ENCODE measurements at regions not wholly inside any gene's neighbourhood (a gene's known extent, or its start where the extent isn't known, plus 50 kb on each side); places are given as distances from the start of the nearest gene placed in this dataset.

DNA sequence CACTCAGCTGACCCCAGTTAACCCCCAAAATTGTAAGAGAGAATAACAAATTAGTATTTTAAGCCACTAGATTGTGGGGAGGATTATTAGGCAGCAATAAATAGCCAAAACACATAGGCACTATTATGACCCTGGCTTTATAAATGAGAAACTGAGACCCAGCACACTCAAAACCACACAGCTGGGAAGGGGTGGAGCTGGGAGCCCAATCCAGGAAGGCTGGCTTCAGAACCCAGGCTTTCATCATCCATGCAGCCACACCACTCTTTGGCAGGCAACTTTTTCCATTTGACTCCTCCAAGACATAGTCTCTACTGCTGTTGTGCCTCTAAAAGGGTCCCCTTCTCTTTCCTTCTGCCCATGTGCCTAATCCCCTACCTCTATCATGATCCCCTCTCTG is 253.8 kb downstream of the DHX15 start:
- TF ChIP-seq, protein P1, sequence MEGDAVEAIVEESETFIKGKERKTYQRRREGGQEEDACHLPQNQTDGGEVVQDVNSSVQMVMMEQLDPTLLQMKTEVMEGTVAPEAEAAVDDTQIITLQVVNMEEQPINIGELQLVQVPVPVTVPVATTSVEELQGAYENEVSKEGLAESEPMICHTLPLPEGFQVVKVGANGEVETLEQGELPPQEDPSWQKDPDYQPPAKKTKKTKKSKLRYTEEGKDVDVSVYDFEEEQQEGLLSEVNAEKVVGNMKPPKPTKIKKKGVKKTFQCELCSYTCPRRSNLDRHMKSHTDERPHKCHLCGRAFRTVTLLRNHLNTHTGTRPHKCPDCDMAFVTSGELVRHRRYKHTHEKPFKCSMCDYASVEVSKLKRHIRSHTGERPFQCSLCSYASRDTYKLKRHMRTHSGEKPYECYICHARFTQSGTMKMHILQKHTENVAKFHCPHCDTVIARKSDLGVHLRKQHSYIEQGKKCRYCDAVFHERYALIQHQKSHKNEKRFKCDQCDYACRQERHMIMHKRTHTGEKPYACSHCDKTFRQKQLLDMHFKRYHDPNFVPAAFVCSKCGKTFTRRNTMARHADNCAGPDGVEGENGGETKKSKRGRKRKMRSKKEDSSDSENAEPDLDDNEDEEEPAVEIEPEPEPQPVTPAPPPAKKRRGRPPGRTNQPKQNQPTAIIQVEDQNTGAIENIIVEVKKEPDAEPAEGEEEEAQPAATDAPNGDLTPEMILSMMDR (IDR thresholded peaks at IDR 0.05): no peak

DNA sequence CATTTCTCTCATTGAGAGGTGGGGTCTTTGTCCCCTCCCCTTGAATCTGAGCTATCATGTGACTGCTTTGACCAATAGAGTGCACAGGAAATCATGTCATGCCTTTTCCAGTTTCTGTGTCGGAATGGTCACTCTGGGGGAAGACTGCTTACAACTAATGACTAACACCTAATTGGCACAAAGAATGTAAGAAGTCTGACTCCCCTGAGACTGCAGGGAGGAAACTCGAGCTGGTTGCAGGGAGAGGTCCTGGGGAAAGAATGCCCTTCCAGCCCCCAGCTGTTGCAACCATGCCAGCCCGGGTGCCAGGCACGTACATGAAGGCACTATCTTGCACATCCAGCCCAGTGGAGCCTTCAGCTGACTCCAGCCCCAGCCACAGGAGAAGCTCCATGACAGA is 254.2 kb downstream of the DHX15 start:
- TF ChIP-seq, protein P1 (IDR thresholded peaks at IDR 0.05): no peak

DNA sequence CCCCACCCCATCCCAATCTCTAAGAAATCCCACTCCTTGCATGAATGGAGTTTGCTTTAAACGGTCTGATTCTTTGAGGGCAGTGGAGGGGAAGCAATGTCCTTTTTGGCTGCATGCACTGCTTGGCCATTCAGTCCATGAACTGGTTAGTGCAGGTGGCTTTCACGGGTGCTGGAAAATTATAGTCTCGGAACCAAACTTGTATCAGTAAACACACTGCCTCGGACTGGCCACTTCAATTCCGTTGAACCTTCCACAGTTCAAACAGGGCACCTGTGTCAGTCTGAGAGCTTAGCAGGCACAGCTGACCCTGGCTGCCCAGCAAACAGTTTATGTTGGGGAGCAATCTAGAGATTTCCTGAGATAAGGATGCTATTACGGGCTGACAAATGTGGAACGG is 255.6 kb downstream of the DHX15 start:
- TF ChIP-seq, protein P1 (IDR thresholded peaks at IDR 0.05): no peak

DNA sequence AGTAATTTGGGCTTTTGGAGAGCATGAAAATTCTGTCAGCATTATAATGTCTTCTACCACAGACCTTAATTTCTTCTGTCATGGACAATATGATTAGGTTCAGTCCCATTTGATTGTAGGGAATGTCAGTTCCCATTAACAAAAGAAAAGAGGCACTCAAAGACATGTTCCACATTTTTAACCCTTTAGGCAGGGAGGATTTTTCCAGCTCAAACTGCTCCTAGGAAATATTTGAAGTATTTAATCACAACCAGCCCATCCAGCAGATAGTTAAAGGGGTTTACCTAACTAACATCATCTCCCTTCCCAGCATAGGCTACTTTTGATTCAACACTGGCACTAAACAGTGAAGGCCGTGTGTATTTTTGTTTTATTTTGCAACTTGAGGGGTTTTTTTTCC is 256.0 kb downstream of the DHX15 start:
- TF ChIP-seq, protein P1 (IDR thresholded peaks at IDR 0.05): no peak

DNA sequence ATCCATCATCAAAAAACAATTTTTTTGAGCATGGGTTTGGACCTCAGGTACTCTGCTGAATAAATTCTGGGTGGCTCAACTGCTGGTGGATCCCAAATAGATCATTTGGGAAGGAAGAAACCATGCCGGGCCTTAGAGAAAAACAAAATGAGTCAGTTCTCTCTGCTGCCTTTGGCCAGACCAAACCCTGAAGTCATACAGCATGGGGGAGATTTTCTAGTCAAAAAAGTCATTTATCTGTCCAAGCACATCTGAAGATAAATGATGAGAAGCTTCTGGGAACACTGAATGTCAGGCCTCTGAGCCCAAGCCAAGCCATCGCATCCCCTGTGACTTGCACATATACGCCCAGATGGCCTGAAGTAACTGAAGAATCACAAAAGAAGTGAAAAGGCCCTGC is 261.4 kb downstream of the DHX15 start:
- TF ChIP-seq, protein P1 (IDR thresholded peaks at IDR 0.05): no peak

DNA sequence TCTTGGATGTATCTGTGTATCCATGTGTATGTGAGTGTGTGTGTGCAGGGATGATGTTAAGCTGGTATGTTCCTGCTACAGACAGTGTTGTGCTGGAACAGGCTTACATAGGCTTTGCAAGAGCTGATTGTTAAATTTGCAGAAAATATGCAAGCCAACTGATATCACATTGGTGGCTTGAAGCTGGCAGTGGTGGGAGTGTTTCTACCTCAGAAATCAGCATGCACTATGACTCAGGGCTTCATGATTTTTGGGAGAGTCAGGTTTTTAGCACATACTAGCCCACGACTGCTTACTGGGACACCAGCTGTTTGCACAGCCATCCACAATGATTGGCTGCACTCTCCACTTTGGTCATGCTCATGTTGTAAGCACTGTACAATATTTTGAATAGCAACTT is 261.8 kb downstream of the DHX15 start:
- TF ChIP-seq, protein P1 (IDR thresholded peaks at IDR 0.05): no peak

DNA sequence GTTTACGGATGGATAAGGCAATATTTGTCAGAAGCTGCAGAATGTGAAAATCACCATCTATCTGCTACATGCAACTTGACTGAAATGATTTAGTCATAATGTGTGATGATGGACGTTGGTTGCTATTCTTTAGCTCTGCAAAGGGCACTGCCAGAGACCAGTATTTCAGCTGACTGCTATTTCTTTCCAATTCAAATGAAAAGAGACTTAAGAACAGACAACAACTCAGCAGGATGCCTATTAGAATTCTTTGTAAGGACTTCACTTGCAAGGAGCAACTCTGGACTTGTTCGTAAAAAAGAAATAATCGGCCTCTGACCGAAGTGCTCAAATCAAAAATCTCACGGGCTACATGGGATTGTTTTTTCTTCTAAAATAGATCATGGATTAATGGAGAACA is 262.7 kb downstream of the DHX15 start:
- TF ChIP-seq, protein P1 (IDR thresholded peaks at IDR 0.05): no peak

DNA sequence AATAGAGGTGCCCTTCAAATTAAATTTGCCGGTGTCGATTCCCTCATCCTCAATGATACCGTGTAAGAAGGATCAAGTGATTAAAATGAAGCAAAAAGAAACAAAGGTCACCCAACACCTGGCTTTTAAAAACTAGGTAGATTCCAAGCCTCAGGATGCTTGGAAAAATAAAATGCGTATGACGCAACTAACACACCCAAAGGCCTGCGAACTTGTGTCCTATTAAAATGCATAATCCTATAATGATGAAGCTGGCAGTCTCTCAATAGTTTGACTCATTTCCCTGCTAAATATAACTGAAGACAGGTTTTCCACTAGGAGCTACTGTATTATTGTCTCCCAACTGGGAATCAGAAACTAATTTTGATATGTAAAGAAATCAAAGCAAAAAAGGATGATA is 263.2 kb downstream of the DHX15 start:
- TF ChIP-seq, protein P1 (IDR thresholded peaks at IDR 0.05): no peak
